Lower leg skin (tissue), 3 donors: ENCODE measurements at regions not wholly inside any gene's neighbourhood (a gene's known extent, or its start where the extent isn't known, plus 50 kb on each side); places are given as distances from the start of the nearest gene placed in this dataset.

Source experiments
- CTCF ChIP-seq, 3 donors: fragments of 450-650 bp; IDR thresholded peaks; one replicate each; pipeline ENCODE4 v1.5.1; 2016; ENCODE audit warnings: antibody characterized with exemption in 3 of 3, mild to moderate bottlenecking in 3 of 3, moderate library complexity in 2 of 3
- POLR2A ChIP-seq, 2 donors: fragments of 450-650 bp; IDR thresholded peaks; one replicate each; pipeline ENCODE4 v1.6.1; 2016 to 2017; ENCODE audit warnings: antibody characterized with exemption in 2 of 2, mild to moderate bottlenecking in 1 of 2, moderate library complexity in 1 of 2

DNA sequence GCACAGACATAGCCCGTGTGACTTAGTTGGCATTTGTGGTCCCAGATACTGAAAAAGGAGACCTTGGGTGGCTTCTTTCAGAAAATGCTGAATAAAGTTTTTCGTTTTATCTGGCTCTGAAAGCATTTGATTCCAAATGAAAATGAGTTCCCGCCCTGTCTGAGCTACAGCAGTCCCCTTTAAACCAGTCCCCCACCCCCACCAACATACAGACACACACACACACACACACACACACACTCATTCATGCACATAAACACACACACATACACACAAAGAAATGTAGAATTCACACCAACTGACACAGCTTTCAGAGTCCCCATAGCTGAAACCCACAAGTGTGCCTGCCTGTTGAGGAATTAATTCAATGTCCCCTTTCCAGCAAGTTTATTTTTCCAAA, 97.0 kb upstream of the SMARCA2 start:
- TF ChIP-seq CTCF (IDR thresholded peaks at IDR 0.05) (no peak), POLR2A (IDR thresholded peaks at IDR 0.05) (no peak)
